ENCODE measurements at regions not wholly inside any gene's neighbourhood (a gene's known extent, or its start where the extent isn't known, plus 50 kb on each side); places are given as distances from the start of the nearest gene placed in this dataset.

DNA sequence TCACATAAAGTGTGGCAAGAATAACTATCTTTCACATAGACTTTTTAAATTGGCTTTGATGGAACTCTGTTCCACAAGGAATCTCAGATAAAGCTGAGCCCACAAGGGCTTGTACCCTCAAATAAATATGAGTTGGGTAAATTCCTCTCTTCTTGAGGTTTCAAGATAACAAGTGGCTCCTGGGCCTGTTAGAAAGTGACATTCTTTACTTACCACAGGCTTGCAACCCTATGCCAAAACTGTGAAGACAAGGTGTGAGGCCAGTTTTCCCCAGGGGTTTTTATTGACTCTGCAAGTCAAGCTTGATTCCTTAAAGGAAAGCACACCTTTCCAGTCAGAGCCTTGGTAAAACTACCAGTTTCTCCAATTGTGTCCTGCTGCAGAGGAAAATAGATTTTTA is 664.8 kb upstream of the GJE1 start:
- TF ChIP-seq, protein P1, sequence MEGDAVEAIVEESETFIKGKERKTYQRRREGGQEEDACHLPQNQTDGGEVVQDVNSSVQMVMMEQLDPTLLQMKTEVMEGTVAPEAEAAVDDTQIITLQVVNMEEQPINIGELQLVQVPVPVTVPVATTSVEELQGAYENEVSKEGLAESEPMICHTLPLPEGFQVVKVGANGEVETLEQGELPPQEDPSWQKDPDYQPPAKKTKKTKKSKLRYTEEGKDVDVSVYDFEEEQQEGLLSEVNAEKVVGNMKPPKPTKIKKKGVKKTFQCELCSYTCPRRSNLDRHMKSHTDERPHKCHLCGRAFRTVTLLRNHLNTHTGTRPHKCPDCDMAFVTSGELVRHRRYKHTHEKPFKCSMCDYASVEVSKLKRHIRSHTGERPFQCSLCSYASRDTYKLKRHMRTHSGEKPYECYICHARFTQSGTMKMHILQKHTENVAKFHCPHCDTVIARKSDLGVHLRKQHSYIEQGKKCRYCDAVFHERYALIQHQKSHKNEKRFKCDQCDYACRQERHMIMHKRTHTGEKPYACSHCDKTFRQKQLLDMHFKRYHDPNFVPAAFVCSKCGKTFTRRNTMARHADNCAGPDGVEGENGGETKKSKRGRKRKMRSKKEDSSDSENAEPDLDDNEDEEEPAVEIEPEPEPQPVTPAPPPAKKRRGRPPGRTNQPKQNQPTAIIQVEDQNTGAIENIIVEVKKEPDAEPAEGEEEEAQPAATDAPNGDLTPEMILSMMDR (conservative IDR thresholded peaks at IDR 0.05): no peak
- TF ChIP-seq EZH2 (IDR thresholded peaks at IDR 0.05; ENCODE audit: low read depth): no peak

All from PC-9 (cell line).